Peyer's patch (tissue), 4 donors: ENCODE measurements at regions not wholly inside any gene's neighbourhood (a gene's known extent, or its start where the extent isn't known, plus 50 kb on each side); places are given as distances from the start of the nearest gene placed in this dataset.
"Not testable (repeated sequence)": the region's sequence is repeated elsewhere in the genome, so short reads cannot be mapped to it uniquely, and the experiment has no call there.

ENCODE experiments used
- DNase-seq, 3 donors: peaks; one replicate each; pipeline ENCODE4 v3.0.0-alpha.2; 2017 to 2019
- H3K27ac ChIP-seq, 4 donors: fragments of 200-600 bp; sonication (generic); one replicate each; pipeline ENCODE4 v1.5.1; 2016 to 2019
- H3K27me3 ChIP-seq, 2 donors: fragments of 200-600 bp; sonication (generic); one replicate each; pipeline ENCODE4 v1.5.1; 2019
- H3K36me3 ChIP-seq, 3 donors: fragments of 200-600 bp; sonication (generic); one replicate each; pipeline ENCODE4 v1.5.1; 2016 to 2019
- H3K4me1 ChIP-seq, 4 donors: fragments of 200-600 bp; sonication (generic); one replicate each; pipeline ENCODE4 v1.5.1; 2016 to 2019
- H3K4me3 ChIP-seq, 4 donors: fragments of 200-600 bp; sonication (generic); 1 replicate in 3 of 4; 2 replicates in 1 of 4; pipeline ENCODE4 v1.5.1; 2016 to 2019; ENCODE audit warnings: mild to moderate bottlenecking in 1 of 4
- H3K9me3 ChIP-seq, 4 donors: fragments of 200-600 bp; sonication (generic); one replicate each; pipeline ENCODE4 v1.5.1; 2016 to 2019; ENCODE audit warnings: mild to moderate bottlenecking in 1 of 4
- POLR2A ChIP-seq, 2 donors: fragments of 450-650 bp; IDR thresholded peaks; one replicate each; pipeline ENCODE4 v1.5.1; 2017; ENCODE audit warnings: antibody characterized with exemption in 2 of 2, mild to moderate bottlenecking in 2 of 2, moderate library complexity in 2 of 2
- TF ChIP-seq, protein P1 (sequence below), 6 experiments: fragments of 450-650 bp in 4 of 6; fragments of 200-600 bp in 2 of 6; sonication (generic) in 1 of 6; IDR thresholded peaks; one replicate each; pipeline ENCODE4 v1.5.1; 2017 to 2019; ENCODE audit warnings: antibody characterized with exemption in 6 of 6, mild to moderate bottlenecking in 3 of 6, moderate library complexity in 1 of 6

DNA sequence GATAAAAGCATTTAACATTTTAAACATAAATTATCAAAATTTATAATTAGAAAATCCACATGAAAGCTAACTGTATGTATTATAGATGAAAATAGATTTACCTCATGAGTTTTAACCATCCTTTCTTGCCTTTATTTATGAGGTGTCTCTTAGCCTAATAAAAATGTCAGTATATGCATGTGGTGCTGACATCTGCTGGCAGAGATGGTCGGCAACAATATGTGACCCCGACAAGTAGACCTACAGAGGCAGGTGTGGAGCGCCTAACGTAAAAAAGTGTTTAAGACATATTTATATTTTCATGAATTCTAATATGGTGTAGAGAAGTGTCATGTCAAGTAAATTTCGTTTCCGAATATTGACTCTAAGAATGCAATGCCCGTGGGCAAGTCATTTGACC, 149.0 kb upstream of the FUT9 start:
- H3K27ac ChIP-seq = no peak overlapping the region
- no peak for TF ChIP-seq POLR2A (IDR thresholded peaks at IDR 0.05)
- TF ChIP-seq, protein P1, sequence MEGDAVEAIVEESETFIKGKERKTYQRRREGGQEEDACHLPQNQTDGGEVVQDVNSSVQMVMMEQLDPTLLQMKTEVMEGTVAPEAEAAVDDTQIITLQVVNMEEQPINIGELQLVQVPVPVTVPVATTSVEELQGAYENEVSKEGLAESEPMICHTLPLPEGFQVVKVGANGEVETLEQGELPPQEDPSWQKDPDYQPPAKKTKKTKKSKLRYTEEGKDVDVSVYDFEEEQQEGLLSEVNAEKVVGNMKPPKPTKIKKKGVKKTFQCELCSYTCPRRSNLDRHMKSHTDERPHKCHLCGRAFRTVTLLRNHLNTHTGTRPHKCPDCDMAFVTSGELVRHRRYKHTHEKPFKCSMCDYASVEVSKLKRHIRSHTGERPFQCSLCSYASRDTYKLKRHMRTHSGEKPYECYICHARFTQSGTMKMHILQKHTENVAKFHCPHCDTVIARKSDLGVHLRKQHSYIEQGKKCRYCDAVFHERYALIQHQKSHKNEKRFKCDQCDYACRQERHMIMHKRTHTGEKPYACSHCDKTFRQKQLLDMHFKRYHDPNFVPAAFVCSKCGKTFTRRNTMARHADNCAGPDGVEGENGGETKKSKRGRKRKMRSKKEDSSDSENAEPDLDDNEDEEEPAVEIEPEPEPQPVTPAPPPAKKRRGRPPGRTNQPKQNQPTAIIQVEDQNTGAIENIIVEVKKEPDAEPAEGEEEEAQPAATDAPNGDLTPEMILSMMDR (IDR thresholded peaks at IDR 0.05) = peak in 2 of 6 experiments; percentile 13 to 30
- H3K9me3 ChIP-seq = no peaks in the 10 kb centered on the region
- no peaks in the 10 kb centered on the region for H3K4me1 ChIP-seq
- no peak for DNase-seq
- no peak overlapping the region for H3K4me3 ChIP-seq
- H3K27me3 ChIP-seq = no peaks in the 10 kb centered on the region
- no peaks in the 10 kb centered on the region for H3K36me3 ChIP-seq

- DNase-seq = no peak
- Histone ChIP-seq H3K36me3 (no peaks in the 10 kb centered on the region), H3K9me3 (no peaks in the 10 kb centered on the region), H3K4me3 (no peak overlapping the region), H3K27ac (no peak overlapping the region), H3K27me3 (no peaks in the 10 kb centered on the region), H3K4me1 (no peaks in the 10 kb centered on the region)
- no peak for TF ChIP-seq POLR2A (IDR thresholded peaks at IDR 0.05)
- TF ChIP-seq, protein P1 (IDR thresholded peaks at IDR 0.05) = no peak
Observed at GRCh38 chr6:95867205-95867604, 148.6 kb upstream of the FUT9 start.

- no peak for DNase-seq
- Histone ChIP-seq H3K4me1 (no peaks in the 10 kb centered on the region), H3K27ac (no peak overlapping the region), H3K36me3 (no peaks in the 10 kb centered on the region), H3K9me3 (no peaks in the 10 kb centered on the region), H3K4me3 (no peak overlapping the region), H3K27me3 (no peaks in the 10 kb centered on the region)
- TF ChIP-seq, protein P1 (IDR thresholded peaks at IDR 0.05) = no peak
- no peak for TF ChIP-seq POLR2A (IDR thresholded peaks at IDR 0.05)
Observed at GRCh38 chr6:95877480-95877879, 138.3 kb upstream of the FUT9 start.

GRCh38 chr6:95879856-95880255, 135.9 kb upstream of the FUT9 start:
- Histone ChIP-seq H3K36me3 (no peaks in the 10 kb centered on the region), H3K27ac (no peak overlapping the region), H3K27me3 (no peaks in the 10 kb centered on the region), H3K4me3 (no peak overlapping the region), H3K9me3 (no peaks in the 10 kb centered on the region), H3K4me1 (no peaks in the 10 kb centered on the region)
- no peak for DNase-seq
- TF ChIP-seq, protein P1 (IDR thresholded peaks at IDR 0.05) = no peak
- no peak for TF ChIP-seq POLR2A (IDR thresholded peaks at IDR 0.05)

- no peaks in the 10 kb centered on the region for H3K4me1 ChIP-seq
- TF ChIP-seq, protein P1 (IDR thresholded peaks at IDR 0.05) = no peak
- no peak for TF ChIP-seq POLR2A (IDR thresholded peaks at IDR 0.05)
- no peaks in the 10 kb centered on the region for H3K36me3 ChIP-seq
- H3K27me3 ChIP-seq = no peaks in the 10 kb centered on the region
- no peak overlapping the region for H3K27ac ChIP-seq
- no peak for DNase-seq
- H3K9me3 ChIP-seq = no peaks in the 10 kb centered on the region
- no peak overlapping the region for H3K4me3 ChIP-seq
Observed at GRCh38 chr6:95882371-95882770, 133.4 kb upstream of the FUT9 start.

DNA sequence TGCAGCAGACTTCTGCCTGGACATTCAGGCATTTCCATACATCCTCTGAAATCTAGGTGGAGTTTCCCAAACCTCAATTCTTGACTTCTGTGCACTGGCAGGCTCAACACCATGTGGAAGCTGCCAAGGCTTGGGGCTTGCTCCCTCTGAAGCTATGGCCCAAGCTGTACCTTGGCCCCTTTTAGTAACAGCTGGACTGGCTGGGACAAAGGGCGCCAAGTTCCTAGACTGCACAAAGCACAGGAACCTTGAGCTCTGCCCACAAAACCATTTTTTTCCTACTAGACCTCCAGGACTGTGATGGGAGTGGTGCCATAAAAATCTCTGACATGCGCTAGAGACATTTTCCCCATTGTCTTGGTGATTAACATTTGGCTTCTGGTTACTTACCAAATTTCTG, 127.1 kb upstream of the FUT9 start:
- not testable (repeated sequence) for H3K27me3 ChIP-seq, H3K4me1 ChIP-seq, H3K9me3 ChIP-seq

More for the DNA sequence above, 127.1 kb upstream of the FUT9 start:
- not testable (repeated sequence) for DNase-seq, H3K27ac ChIP-seq, H3K4me3 ChIP-seq, H3K36me3 ChIP-seq
